ENCODE measurements at regions not wholly inside any gene's neighbourhood (a gene's known extent, or its start where the extent isn't known, plus 50 kb on each side); places are given as distances from the start of the nearest gene placed in this dataset.

- peaks cover 3% of the 10 kb centered on the region for H3K9me3 Mint-ChIP-seq (ENCODE audit: unreplicated experiment)
- TF ChIP-seq, protein P1, sequence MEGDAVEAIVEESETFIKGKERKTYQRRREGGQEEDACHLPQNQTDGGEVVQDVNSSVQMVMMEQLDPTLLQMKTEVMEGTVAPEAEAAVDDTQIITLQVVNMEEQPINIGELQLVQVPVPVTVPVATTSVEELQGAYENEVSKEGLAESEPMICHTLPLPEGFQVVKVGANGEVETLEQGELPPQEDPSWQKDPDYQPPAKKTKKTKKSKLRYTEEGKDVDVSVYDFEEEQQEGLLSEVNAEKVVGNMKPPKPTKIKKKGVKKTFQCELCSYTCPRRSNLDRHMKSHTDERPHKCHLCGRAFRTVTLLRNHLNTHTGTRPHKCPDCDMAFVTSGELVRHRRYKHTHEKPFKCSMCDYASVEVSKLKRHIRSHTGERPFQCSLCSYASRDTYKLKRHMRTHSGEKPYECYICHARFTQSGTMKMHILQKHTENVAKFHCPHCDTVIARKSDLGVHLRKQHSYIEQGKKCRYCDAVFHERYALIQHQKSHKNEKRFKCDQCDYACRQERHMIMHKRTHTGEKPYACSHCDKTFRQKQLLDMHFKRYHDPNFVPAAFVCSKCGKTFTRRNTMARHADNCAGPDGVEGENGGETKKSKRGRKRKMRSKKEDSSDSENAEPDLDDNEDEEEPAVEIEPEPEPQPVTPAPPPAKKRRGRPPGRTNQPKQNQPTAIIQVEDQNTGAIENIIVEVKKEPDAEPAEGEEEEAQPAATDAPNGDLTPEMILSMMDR (IDR thresholded peaks at IDR 0.05; ENCODE audit: insufficient read depth, low read depth, low read length) = no peak
- no peak for TF ChIP-seq EZH2 (IDR thresholded peaks at IDR 0.05; ENCODE audit: insufficient read depth, low read length)
- no peak for FAIRE-seq
Measured at GRCh38 chr20:24341781-24342180, 127.6 kb upstream of the SYNDIG1 start.

DNA sequence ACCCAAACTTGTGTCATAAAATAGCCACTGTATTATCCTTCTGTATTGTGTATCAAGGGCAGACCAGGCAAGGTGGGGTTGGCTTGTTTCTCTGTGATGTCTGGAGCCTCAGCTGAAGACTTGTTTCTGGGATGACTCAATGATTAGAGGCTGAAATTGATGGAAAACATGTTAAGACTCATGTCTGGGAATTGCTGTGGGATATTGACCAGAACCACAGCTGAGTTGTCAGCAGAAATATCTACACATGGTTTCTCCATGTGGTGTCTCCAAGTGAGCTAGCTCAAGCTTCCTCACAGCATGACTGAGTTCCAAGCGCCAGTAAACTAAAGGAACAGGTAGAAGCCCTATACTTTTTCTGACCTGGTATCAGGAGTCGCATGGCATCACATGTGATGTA lies 128.5 kb upstream of the SYNDIG1 start:
- H3K4me1 ChIP-seq (ENCODE audit: insufficient read depth, low read length) = peaks cover 11% of the 10 kb centered on the region
- TF ChIP-seq, protein P1 (IDR thresholded peaks at IDR 0.05; ENCODE audit: insufficient read depth, low read depth, low read length) = no peak
- no peak for TF ChIP-seq EZH2 (IDR thresholded peaks at IDR 0.05; ENCODE audit: insufficient read depth, low read length)
- DNase-seq (ENCODE audit: low read depth) (no peak), FAIRE-seq (no peak)
- no peak overlapping the region for H3K4me3 Mint-ChIP-seq (ENCODE audit: unreplicated experiment)
- no peaks in the 10 kb centered on the region for H3K79me2 ChIP-seq (ENCODE audit: insufficient read depth, low read length)
- H4K20me1 ChIP-seq (ENCODE audit: insufficient read depth, low read length) = no peaks in the 10 kb centered on the region
- no peak overlapping the region for H2AFZ ChIP-seq (ENCODE audit: low read depth, low read length)
- peaks cover 3% of the 10 kb centered on the region for H3K9me3 Mint-ChIP-seq (ENCODE audit: unreplicated experiment)
- no peaks in the 10 kb centered on the region for H3K36me3 ChIP-seq (ENCODE audit: insufficient read depth, low read length)
- H3K27ac ChIP-seq (ENCODE audit: low read depth, low read length) = no peak overlapping the region
- no peaks in the 10 kb centered on the region for H3K27me3 Mint-ChIP-seq (ENCODE audit: low read depth, unreplicated experiment)
- no peak overlapping the region for H3K4me3 ChIP-seq (ENCODE audit: insufficient read depth, low read depth, low read length)
- H3K27ac Mint-ChIP-seq (ENCODE audit: unreplicated experiment) = peak overlapping the region; percentile 41
- H3K9me3 ChIP-seq (ENCODE audit: insufficient read depth, low read depth, low read length) = no peaks in the 10 kb centered on the region
- H3K4me2 ChIP-seq (ENCODE audit: low read length) = no peak overlapping the region
- no peaks in the 10 kb centered on the region for H3K36me3 Mint-ChIP-seq (ENCODE audit: low read depth, unreplicated experiment)
- H3K4me1 Mint-ChIP-seq (ENCODE audit: low read depth, unreplicated experiment) = peaks cover 40% of the 10 kb centered on the region
- no peaks in the 10 kb centered on the region for H3K27me3 ChIP-seq (ENCODE audit: insufficient read depth, low read length)
- H3K9ac ChIP-seq (ENCODE audit: low read length) = no peak overlapping the region

More at GRCh38 chr20:24341781-24342180, 127.6 kb upstream of the SYNDIG1 start:
- H3K79me2 ChIP-seq (ENCODE audit: insufficient read depth, low read length) = no peaks in the 10 kb centered on the region
- H4K20me1 ChIP-seq (ENCODE audit: insufficient read depth, low read length) = no peaks in the 10 kb centered on the region
- no peak for DNase-seq (ENCODE audit: low read depth)
- no peaks in the 10 kb centered on the region for H3K36me3 ChIP-seq (ENCODE audit: insufficient read depth, low read length)
- no peak overlapping the region for H3K27ac ChIP-seq (ENCODE audit: low read depth, low read length)
- no peaks in the 10 kb centered on the region for H3K27me3 Mint-ChIP-seq (ENCODE audit: low read depth, unreplicated experiment)
- H3K4me3 ChIP-seq (ENCODE audit: insufficient read depth, low read depth, low read length) = no peak overlapping the region
- no peak overlapping the region for H3K4me2 ChIP-seq (ENCODE audit: low read length)
- H3K27ac Mint-ChIP-seq (ENCODE audit: unreplicated experiment) = no peak overlapping the region
- H3K4me1 ChIP-seq (ENCODE audit: insufficient read depth, low read length) = peaks cover 11% of the 10 kb centered on the region
- H3K9ac ChIP-seq (ENCODE audit: low read length) = no peak overlapping the region
- H3K27me3 ChIP-seq (ENCODE audit: insufficient read depth, low read length) = no peaks in the 10 kb centered on the region
- no peaks in the 10 kb centered on the region for H3K36me3 Mint-ChIP-seq (ENCODE audit: low read depth, unreplicated experiment)
- H3K4me1 Mint-ChIP-seq (ENCODE audit: low read depth, unreplicated experiment) = peaks cover 38% of the 10 kb centered on the region
- no peak overlapping the region for H3K4me3 Mint-ChIP-seq (ENCODE audit: unreplicated experiment)
- no peak overlapping the region for H2AFZ ChIP-seq (ENCODE audit: low read depth, low read length)
- no peaks in the 10 kb centered on the region for H3K9me3 ChIP-seq (ENCODE audit: insufficient read depth, low read depth, low read length)

DNA sequence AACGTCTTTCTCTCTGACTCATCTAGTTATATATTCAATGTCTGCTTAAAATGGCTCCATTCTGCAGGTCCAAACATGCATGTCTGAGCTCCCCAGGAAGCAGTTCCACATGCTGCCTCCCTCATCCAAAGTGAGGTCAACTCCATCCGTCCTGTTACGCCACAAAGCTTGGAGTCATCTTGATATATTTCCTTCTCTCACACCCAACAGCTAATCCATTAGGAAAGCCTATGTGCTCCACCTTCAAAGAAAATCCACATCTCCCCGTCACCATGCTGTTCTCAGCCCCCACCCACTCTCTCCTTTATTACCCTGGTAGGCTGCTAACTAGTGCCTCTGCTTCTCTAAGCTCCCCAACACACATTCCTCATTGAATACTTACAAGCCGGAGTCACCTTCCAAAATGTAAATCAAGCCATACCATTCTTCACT lies 130.2 kb upstream of the SYNDIG1 start:
- no peaks in the 10 kb centered on the region for H3K27me3 ChIP-seq (ENCODE audit: insufficient read depth, low read length)
- Mint-ChIP-seq H3K4me3 (ENCODE audit: unreplicated experiment) (no peak overlapping the region), H3K4me1 (ENCODE audit: low read depth, unreplicated experiment) (peaks cover 39% of the 10 kb centered on the region), H3K9me3 (ENCODE audit: unreplicated experiment) (peaks cover 4% of the 10 kb centered on the region), H3K27ac (ENCODE audit: unreplicated experiment) (peak overlapping the region; percentile 30), H3K27me3 (ENCODE audit: low read depth, unreplicated experiment) (no peaks in the 10 kb centered on the region), H3K36me3 (ENCODE audit: low read depth, unreplicated experiment) (no peaks in the 10 kb centered on the region)
- peak overlapping the region; percentile 8 for H2AFZ ChIP-seq (ENCODE audit: low read depth, low read length)
- H3K27ac ChIP-seq (ENCODE audit: low read depth, low read length) = no peak overlapping the region
- no peaks in the 10 kb centered on the region for H3K9me3 ChIP-seq (ENCODE audit: insufficient read depth, low read depth, low read length)
- peak overlapping the region; percentile 7 for H3K4me2 ChIP-seq (ENCODE audit: low read length)
- no peaks in the 10 kb centered on the region for H4K20me1 ChIP-seq (ENCODE audit: insufficient read depth, low read length)
- FAIRE-seq (no peak), DNase-seq (ENCODE audit: low read depth) (no peak)
- H3K36me3 ChIP-seq (ENCODE audit: insufficient read depth, low read length) = no peaks in the 10 kb centered on the region
- H3K9ac ChIP-seq (ENCODE audit: low read length) = no peak overlapping the region
- H3K79me2 ChIP-seq (ENCODE audit: insufficient read depth, low read length) = no peaks in the 10 kb centered on the region
- TF ChIP-seq, protein P1 (IDR thresholded peaks at IDR 0.05; ENCODE audit: insufficient read depth, low read depth, low read length) = no peak
- no peak for TF ChIP-seq EZH2 (IDR thresholded peaks at IDR 0.05; ENCODE audit: insufficient read depth, low read length)
- peaks cover 11% of the 10 kb centered on the region for H3K4me1 ChIP-seq (ENCODE audit: insufficient read depth, low read length)
- H3K4me3 ChIP-seq (ENCODE audit: insufficient read depth, low read depth, low read length) = no peak overlapping the region
